OCI-M2 (cell line): ENCODE measurements at regions not wholly inside any gene's neighbourhood (a gene's known extent, or its start where the extent isn't known, plus 50 kb on each side); places are given as distances from the start of the nearest gene placed in this dataset.

Experiments
- DNase-seq: peaks from one replicate; lab custom pipeline; 2025; ENCODE audit not compliant: unreplicated experiment; lab: John Stamatoyannopoulos, UW

- no peak for DNase-seq
Observed at GRCh38 chr18:61062258-61062657, 271.0 kb upstream of the CDH20 start.

DNA sequence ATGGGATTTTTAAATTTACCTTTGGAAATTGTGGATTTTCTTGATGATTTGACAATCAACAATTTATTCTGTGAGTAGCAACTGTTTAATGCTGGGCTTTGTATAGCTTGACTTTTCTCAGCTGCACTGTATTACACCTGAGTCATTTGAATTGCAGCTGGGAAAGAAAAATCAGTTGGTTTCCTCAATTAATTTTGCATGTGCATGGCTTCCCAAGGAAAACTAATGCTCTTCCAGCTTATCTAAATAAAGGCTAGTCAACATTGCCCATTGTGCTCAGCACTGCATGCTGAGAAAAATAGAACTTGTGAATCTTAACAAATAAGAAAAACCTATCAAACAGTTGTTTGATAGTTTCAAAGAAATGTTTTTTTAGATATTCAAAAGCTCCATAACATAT is 268.3 kb upstream of the CDH20 start:
- DNase-seq: no peak

DNA sequence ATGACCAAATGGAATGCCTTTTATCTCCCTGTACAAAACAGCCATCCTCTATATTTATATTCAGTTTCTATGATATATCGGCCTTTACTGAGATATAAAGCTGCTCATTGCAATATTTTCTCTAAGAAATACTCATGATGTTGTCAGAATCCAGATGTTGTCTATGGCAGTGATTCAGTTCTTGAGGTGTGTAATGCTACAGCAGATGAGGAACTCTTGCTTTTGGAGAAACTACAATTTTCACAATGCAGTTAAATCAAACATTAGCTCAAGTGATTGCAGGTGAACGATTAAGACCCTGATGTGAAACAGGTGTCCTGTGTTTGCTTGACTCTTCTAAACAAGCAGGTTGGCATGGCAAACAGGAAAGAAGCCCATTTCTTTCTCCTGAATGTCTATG is 256.2 kb upstream of the CDH20 start:
- DNase-seq: no peak

DNA sequence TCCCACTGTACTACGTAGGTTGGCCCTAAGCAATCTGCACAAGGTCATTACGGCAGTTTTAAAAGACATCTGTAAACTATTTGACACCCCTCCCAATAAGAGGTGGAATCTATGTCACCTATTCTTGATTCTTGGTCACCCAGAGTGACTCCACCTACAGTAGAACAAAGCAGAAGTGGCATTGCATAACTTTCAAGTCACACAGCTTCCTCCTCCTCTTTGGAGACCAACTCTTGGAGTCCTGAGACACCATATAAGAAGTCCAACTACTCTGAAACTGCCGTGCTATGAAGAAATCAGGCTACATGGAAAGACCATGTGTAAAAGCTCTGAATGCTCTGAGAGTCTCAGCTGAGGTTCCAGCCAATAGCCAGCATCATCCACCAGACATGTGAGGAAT is 253.5 kb upstream of the CDH20 start:
- no peak for DNase-seq

DNA sequence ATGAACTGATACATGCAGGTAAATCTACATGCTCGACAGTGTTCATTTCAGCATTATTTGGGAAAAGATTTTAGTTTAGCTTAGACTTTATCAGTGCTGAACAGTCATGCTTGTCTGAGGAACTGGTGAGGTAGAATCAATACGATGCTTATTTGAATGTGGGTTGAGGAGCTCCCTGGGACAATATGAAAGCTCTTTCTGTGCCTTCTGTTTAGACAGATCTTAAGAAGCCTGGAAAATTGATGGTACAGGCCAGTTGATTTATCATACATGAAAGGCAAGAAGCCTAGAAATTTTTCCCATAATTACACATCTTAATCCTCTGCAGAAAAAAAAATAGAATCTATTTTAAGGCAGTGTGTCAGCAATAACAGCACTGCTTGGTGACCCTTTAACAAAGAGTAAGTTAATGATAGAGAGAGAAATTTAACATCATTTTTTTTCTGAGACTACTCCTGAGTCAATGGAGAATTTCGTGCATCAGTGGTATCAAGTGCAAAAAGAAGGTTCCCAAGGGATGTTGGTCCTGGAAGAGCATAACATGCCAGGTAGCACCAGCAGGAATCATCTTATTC is 252.2 kb upstream of the CDH20 start:
- DNase-seq: no peak

DNA sequence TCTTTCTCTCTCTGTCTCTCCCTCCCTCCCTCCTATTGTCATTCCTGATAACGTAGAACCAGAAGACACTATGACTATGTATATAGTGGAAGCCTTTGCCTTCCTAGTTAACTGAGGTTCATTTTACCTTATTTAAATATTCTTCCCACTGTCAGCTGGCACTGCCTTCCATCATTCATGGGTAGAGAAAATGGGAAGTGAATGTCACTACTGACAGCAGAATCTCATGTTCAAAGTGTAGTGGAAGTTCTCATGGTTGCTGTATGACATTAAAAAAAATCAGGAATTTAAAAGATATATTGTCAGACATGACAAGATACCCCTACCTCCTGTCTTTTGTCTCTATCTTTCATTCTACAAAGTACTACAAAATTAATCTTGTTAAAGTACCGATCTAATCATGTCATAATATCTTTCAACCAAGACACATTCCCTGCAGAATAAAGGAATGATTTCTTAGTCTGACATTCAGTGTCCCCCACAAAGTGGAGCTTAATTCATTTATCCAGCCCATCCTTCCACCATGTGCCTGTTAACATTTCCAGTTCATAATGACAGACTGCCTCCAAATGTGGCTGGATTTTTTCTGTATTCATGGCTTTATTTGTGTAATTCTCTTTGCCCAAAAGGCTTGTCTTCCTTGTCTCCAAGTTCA is 250.1 kb upstream of the CDH20 start:
- DNase-seq: no peak

GRCh38 chr18:61085036-61085435 is 248.2 kb upstream of the CDH20 start:
- DNase-seq: no peak

DNA sequence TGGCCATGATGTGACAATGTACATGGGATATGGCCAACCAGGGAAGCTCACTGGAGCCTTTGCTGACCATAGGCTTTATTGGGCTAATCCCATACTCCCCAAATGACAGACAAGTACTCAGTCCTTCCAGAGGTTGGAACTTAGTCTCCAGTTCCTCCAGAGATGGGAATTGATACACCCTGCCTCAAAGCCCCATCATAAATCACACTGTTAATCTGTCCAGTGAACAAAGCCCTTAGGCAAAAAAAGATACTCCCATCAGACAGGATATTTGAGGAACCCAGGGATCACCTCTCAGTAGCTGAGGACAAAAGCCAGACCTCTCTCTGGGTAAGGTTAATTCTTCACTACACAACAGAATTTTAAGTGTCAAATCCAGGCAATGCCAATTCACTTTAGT is 247.5 kb upstream of the CDH20 start:
- DNase-seq: no peak

- no peak for DNase-seq
Observed at GRCh38 chr18:61086657-61087056, 246.6 kb upstream of the CDH20 start.

DNA sequence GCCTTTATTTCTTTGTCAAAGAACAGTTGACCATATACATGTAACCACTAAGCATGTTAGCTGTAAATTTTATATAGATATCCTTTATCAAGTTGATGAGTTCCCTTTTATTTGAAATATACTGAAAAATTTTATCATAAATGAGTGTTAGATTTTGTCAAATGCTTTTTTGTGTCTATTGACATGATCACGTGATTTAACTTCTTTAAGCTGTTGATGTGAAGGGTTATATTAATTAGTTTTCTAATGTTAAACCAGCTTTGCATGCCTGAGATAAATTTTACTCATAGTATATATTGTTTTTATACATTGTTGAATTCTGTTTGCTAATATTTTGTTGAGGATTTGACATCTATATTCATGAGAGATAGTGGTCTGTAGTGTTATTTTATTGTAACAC is 241.9 kb upstream of the CDH20 start:
- DNase-seq: no peak

DNA sequence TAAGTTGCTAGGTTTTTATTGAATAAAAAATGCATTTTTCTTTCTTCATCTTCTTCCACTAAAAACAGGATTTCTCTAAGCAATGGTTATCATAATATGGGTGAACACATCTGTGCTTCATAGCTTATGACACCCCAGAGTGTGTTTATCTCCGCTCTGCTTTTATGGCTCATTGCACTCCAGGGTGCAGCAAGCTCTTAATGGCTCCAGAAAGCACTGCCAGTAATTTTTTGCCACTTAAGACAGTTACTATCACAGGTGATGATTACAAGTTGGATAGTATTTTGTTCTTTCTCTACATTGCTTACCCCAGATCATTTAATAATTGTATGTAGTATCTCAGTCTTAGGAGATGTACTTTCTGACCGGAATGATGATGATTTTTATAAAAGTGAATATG is 239.3 kb upstream of the CDH20 start:
- DNase-seq: no peak

- no peak for DNase-seq
Observed at GRCh38 chr18:61096226-61096625, 237.0 kb upstream of the CDH20 start.

DNA sequence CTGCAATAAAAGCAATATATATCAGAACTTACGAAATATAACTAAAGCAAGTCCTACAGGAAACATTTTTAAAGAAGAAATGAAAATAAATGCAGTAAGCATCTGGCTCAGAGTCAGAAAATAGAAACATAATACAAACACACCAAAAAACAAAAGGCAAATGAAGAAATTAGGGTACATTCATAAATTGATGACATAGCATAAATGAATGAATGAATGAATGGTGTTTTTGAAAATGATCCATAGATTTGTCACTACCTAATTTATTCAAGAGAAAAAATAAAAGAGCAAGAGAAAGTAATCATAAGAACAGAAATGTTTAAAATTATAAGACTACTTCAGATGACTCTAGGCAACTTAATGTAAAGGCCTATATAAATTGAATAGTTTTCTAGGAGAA is 226.1 kb upstream of the CDH20 start:
- DNase-seq: no peak

DNA sequence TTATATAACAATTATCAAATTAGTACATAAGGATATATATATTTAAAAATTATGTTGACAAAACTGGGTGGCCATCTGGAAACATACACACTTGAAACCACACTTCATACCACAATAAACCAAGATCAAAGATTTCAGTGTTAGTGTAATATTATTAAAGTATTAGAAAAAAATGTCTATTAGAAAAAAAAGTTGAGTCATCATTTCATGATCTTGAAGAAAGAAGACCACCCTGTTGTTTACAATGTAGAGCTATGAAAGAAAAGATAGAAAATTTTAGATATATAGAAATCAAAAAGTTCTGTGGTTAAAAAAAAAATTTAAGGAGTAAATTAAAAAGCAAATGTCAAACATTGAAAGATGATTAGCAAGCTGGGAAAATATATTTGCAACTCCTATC is 224.5 kb upstream of the CDH20 start:
- DNase-seq: no peak

DNA sequence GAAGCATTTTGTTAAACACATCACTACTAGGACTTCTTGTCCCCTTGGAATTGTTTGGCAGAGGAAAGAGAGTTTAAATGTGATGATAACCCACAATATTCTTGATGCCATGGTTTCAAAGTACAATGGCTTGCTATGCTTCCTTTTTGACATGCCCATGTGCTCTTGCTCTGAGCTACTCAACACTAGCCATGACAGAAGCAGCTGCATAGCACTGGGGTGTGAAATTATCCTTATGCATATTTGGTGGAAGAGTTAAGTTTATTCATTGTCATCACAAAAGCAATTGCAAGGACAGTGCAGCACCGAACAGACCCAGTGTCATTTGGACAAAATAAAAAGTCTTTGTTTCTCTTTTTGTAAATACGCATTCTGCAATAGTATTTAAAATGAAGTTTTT is 209.9 kb upstream of the CDH20 start:
- DNase-seq: no peak

GRCh38 chr18:61127714-61128467 is 205.3 kb upstream of the CDH20 start:
- no peak for DNase-seq

DNA sequence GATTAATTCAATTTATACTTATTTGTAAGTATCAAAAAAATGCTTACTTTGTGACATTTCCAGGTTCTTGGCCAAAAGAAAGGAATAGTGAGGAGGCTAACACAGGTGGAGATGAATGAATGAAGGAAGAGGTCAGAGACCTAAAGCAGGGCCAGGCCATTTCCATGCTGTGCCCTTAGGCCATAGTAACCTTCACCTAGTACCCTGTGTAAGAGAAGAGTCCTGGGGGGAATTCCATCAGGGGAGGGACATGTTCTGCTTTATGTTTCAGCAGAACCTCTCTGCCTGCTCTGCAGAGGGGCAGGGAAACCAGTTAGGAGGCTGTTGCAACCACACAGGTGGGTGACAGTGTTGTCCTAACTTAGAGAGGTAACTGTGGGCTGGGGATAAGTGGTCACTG is 204.2 kb upstream of the CDH20 start:
- no peak for DNase-seq

DNA sequence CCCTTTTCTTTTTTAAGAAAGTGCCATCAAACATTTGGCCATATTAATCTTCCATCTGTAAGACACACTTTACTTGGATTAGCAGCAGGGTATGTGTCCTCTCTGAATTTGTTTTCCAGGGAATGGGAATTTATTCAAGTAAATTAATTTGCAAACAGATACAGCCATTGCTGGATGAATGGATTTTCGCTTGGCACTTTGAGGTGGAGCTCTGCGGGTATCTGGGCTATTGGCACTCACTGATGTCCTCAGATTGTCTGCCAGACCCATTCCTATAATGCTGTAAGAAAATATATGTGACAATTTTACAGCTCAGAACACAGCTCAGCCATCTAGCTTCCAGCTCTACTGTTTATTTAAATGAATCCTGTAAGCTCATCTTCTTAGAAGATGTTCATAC is 201.2 kb upstream of the CDH20 start:
- DNase-seq: no peak

DNA sequence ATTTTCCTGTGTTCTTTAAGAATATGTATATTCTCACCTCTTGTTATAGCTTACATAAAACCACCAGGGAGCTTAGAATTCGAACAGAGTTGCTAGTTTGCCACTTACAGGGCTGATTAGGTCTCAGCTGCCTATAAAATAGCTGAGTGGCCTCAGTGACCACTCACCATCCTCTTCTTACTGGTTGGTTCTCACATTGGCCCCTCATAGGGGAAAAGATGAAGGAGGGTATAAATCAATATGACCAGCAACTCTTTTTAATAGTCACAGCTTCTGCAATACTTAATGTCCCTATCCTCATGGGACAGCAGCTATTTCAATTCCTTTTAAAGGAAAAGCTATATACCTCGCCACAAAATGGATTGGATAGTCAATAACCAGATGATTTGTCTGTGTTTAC is 199.4 kb upstream of the CDH20 start:
- no peak for DNase-seq

GRCh38 chr18:61136711-61137251 is 196.4 kb upstream of the CDH20 start:
- DNase-seq: no peak

DNA sequence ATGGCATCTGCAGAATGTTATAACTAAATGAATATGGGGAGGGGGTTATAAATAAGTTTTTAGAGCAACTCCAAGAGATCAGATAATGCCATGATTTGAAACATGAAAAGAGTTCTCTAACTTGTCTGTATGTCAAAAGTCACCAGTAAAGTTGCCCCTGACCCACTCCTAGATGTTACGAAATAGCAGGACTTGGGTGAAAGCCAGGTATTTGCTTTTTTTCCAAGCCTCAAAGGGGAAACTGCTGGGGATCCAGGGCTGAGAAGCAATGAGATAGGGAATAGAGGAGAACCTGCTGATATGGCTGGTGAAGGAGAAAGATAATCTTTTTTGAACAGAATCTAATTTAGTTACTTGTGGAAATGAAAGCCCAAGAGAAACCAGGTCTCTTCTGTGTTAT is 191.5 kb upstream of the CDH20 start:
- no peak for DNase-seq

DNA sequence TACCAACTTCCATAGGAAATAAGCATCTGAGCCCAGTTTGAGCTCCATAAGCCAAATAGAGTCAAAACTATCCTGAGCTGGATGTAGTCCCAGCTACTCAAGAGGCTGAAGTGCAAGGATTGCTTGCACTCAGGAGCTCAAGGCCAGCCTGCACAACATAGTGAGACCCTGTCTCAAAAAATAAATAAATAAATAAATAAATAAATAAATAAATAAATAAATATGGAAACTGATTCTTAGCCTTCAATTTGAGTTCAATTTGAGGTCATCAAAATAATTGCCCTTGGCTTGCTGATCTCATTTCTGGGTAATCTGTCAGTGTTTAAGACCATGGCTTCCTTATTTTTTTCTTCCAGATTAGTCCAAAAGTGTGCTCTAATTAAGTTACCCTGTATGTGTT is 184.9 kb upstream of the CDH20 start:
- no peak for DNase-seq
